Stomach (tissue), 8 donors: ENCODE measurements at regions not wholly inside any gene's neighbourhood (a gene's known extent, or its start where the extent isn't known, plus 50 kb on each side); places are given as distances from the start of the nearest gene placed in this dataset.

Experiments
- DNase-seq, 2 donors: peaks; one replicate each; pipeline versions ENCODE4 v3.0.0 to v3.0.0-alpha.2; 2013 to 2019
- H3K27ac ChIP-seq, 5 donors: fragments of 200-600 bp in 4 of 5; sonication (generic) in 4 of 5; one replicate each; pipeline ENCODE4 v1.5.1; 2013 to 2019; ENCODE audit warnings: mild to moderate bottlenecking in 1 of 5, moderate library complexity in 1 of 5
- H3K27me3 ChIP-seq, 3 donors: fragments of 200-600 bp; sonication (generic); one replicate each; pipeline ENCODE4 v1.5.1; 2017 to 2019; ENCODE audit warnings: mixed run types in 1 of 3
- H3K36me3 ChIP-seq, 4 donors: fragments of 200-600 bp; sonication (generic); 1 replicate in 3 of 4; 2 replicates in 1 of 4; pipeline ENCODE4 v1.5.1; 2016 to 2019
- H3K4me1 ChIP-seq, 4 donors: fragments of 200-600 bp; sonication (generic); one replicate each; pipeline ENCODE4 v1.5.1; 2016 to 2019
- H3K4me3 ChIP-seq, 4 donors: fragments of 200-600 bp; sonication (generic) in 3 of 4; one replicate each; pipeline ENCODE4 v1.5.1; 2016 to 2019; ENCODE audit warnings: mild to moderate bottlenecking in 1 of 4
- H3K9me3 ChIP-seq, 4 donors: fragments of 200-600 bp; sonication (generic); one replicate each; pipeline ENCODE4 v1.5.1; 2016 to 2019
- EP300 ChIP-seq: sonication (generic); formaldehyde crosslinking; IDR thresholded peaks from one replicate; pipeline ENCODE4 v1.6.1; 2017; ENCODE audit warnings: antibody characterized with exemption
- POLR2A ChIP-seq, 4 donors: fragments of 450-650 bp; IDR thresholded peaks; one replicate each; pipeline ENCODE4 v1.6.1; 2016; ENCODE audit warnings: antibody characterized with exemption in 4 of 4, control low read depth in 2 of 4, mild to moderate bottlenecking in 1 of 4, moderate library complexity in 1 of 4
- POLR2AphosphoS5 ChIP-seq, 3 donors: sonication (generic); formaldehyde crosslinking; IDR thresholded peaks; one replicate each; pipeline ENCODE4 v1.6.1; 2016; ENCODE audit warnings: antibody characterized with exemption in 3 of 3
- WGBS, 5 donors: extraction: QIAGEN DNeasy Blood & Tissue Kit in 3 of 5; methylation state at CpG; one replicate each; pipeline versions ENCODE4 v1.1.5 to v1.1.7; 2013 to 2018; 5-methylcytosine and 5-hydroxymethylcytosine counted together
- intact Hi-C: fragments of 100-400 bp; cut with DNase I; formaldehyde crosslinking; loops from one replicate; pipeline ENCODE4 v1.15.1; 2023; ENCODE audit warnings: low total_unique reads
- TF ChIP-seq, protein P1 (sequence below), 7 experiments: fragments of 450-650 bp in 4 of 7; fragments of 200-600 bp in 3 of 7; sonication (generic) in 3 of 7; IDR thresholded peaks; one replicate each; pipeline ENCODE4 v1.5.1; 2016 to 2019; ENCODE audit warnings: antibody characterized with exemption in 7 of 7, control low read depth in 2 of 7, mild to moderate bottlenecking in 1 of 7
- donor health status: healthy with polysubstance abuse.
- donor health status: Bipolar disorder and iron deficiency.
- donor health status: healthy.

DNA sequence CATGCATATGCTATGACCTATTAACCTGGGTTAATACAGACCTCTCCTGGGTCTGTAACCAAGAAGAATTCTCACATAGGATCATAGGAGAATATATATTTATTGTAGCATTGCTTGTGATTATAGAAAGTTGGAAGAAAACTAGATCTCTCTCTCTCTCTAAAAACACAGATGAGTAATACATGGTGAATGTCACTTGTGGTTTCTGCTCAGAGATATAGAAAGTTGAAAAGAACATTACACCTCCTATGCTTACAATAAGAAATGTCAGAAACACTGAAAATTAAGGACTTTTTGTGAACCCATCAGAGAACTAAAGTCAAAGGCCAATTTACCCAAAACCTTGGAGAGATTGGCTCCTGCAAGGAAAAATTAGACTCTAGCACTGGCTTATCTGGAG, 1389.5 kb downstream of the FAM133A start:
- TF ChIP-seq POLR2AphosphoS5 (IDR thresholded peaks at IDR 0.05) (no peak), POLR2A (IDR thresholded peaks at IDR 0.05) (no peak)
- no peaks in the 10 kb centered on the region for H3K9me3 ChIP-seq
- no peaks in the 10 kb centered on the region for H3K27me3 ChIP-seq
- H3K4me1 ChIP-seq: no peaks in the 10 kb centered on the region
- DNase-seq: no peak
- no peak overlapping the region for H3K4me3 ChIP-seq
- H3K36me3 ChIP-seq: no peaks in the 10 kb centered on the region
- no peak overlapping the region for H3K27ac ChIP-seq
- intact Hi-C loops: no loop called here

DNA sequence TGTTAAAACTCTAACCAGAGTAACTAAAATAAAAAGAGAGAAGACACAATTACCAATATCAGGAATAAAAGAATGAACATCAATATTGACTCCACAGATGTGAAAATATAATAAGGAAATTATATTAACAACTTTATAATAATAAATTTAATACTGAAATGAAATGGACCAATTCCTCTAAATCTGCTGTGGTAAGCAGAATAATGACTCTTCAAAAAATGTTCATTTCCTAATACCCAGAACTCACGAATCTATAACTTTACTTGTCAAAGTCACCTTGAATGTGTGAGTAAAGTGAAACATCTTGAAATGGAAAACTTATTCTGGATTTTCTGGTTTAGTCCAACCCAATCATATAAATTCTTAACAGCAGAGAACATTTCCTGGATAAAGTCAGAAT, 1391.1 kb downstream of the FAM133A start:
- DNase-seq: no peak
- Histone ChIP-seq H3K4me1 (no peaks in the 10 kb centered on the region), H3K27me3 (peaks cover 0 to 5% (median 0%) of the 10 kb centered on the region in 3 donors), H3K27ac (no peak overlapping the region), H3K4me3 (no peak overlapping the region), H3K36me3 (no peaks in the 10 kb centered on the region), H3K9me3 (no peaks in the 10 kb centered on the region)
- TF ChIP-seq POLR2AphosphoS5 (IDR thresholded peaks at IDR 0.05) (no peak), EP300 (no peak), POLR2A (IDR thresholded peaks at IDR 0.05) (no peak)
- TF ChIP-seq, protein P1, sequence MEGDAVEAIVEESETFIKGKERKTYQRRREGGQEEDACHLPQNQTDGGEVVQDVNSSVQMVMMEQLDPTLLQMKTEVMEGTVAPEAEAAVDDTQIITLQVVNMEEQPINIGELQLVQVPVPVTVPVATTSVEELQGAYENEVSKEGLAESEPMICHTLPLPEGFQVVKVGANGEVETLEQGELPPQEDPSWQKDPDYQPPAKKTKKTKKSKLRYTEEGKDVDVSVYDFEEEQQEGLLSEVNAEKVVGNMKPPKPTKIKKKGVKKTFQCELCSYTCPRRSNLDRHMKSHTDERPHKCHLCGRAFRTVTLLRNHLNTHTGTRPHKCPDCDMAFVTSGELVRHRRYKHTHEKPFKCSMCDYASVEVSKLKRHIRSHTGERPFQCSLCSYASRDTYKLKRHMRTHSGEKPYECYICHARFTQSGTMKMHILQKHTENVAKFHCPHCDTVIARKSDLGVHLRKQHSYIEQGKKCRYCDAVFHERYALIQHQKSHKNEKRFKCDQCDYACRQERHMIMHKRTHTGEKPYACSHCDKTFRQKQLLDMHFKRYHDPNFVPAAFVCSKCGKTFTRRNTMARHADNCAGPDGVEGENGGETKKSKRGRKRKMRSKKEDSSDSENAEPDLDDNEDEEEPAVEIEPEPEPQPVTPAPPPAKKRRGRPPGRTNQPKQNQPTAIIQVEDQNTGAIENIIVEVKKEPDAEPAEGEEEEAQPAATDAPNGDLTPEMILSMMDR (IDR thresholded peaks at IDR 0.05): no peak
- 43 to 67% (median 56%) methylated on average over 1 of the region's 1 CpG for WGBS, 5 donors
- intact Hi-C loops: no loop called here

DNA sequence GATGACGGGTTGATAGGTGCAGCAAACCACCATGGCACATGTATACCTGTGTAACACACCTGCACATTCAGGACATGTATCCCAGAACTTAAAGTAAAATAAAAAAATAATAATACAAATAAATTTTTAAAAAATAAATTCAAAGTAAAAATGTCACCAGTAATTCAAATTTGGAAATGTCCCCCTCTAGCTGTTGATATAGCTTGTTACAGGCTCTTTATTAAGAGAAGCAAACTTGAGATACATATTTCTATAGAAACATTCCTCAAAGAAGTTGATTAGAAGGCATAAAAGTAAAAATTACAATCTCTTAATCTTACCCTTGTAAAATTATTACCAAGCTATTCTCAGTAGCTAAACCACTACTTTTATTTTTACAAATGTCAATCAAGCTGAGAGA, 1397.0 kb downstream of the FAM133A start:
- Histone ChIP-seq H3K27me3 (peaks cover 0 to 9% (median 0%) of the 10 kb centered on the region in 3 donors), H3K9me3 (no peaks in the 10 kb centered on the region), H3K4me3 (no peak overlapping the region), H3K36me3 (no peaks in the 10 kb centered on the region), H3K27ac (no peak overlapping the region), H3K4me1 (no peaks in the 10 kb centered on the region)
- no peak for DNase-seq
- intact Hi-C loops: no loop called here
- TF ChIP-seq, protein P1 (IDR thresholded peaks at IDR 0.05): no peak
- TF ChIP-seq POLR2A (IDR thresholded peaks at IDR 0.05): no peak
- TF ChIP-seq EP300: no peak
- TF ChIP-seq POLR2AphosphoS5 (IDR thresholded peaks at IDR 0.05): no peak
- 58 to 100% (median 88%) methylated on average over 1 of the region's 1 CpG for WGBS, 5 donors

DNA sequence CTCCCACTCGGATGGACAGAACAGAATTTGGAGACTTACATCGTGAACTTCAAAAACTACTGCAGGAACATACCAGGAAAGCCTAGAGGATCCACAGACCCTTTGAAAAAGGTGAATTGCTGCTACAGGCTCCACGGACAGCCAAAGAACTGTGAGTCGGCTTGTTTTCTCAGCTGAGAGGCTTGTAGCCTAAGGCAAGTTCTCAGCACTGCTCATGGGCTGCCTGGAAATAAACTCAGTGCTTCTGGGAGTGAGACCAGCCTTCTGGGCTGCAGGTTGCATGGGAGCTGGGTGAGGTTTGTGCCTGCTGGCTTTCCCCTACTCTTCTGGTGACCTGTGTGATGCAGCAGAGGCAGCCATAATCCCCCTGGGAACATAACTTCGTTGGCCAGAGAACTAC, 1397.6 kb downstream of the FAM133A start:
- no peak overlapping the region for H3K4me3 ChIP-seq
- WGBS, 5 donors: 57 to 74% (median 63%) methylated on average over 5 of the region's 5 CpGs; no CpG with 5 or more reads in 1 of the 5 donors
- no peak overlapping the region for H3K27ac ChIP-seq
- no peak for DNase-seq
- no peaks in the 10 kb centered on the region for H3K36me3 ChIP-seq
- TF ChIP-seq, protein P1 (IDR thresholded peaks at IDR 0.05): no peak
- TF ChIP-seq EP300: no peak
- TF ChIP-seq POLR2AphosphoS5 (IDR thresholded peaks at IDR 0.05): no peak
- no peak for TF ChIP-seq POLR2A (IDR thresholded peaks at IDR 0.05)
- no peaks in the 10 kb centered on the region for H3K9me3 ChIP-seq
- H3K27me3 ChIP-seq: peaks cover 0 to 9% (median 0%) of the 10 kb centered on the region in 3 donors
- no peaks in the 10 kb centered on the region for H3K4me1 ChIP-seq
- intact Hi-C loops: no loop called here

DNA sequence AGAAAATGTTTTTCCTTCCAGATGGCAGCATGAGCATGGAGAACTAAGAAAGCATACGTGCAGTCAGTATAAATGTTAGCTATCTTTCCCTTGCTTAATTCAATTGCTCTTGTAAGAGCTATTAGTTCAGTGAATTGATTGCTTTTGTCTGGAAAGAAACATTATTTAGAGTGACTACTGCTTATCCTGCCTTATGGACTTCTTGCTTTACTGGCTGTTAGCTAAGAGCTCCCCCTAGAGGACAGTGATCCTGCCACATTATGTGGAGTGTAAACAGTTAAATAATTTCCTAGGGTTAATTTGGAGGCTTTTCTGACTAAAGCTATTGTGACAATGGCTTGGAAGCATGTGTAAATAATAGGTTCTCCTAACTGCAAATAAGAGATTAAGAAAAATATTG, 1402.4 kb downstream of the FAM133A start:
- 58 to 81% (median 63%) methylated on average over 1 of the region's 1 CpG for WGBS, 5 donors
- no peak overlapping the region for H3K4me3 ChIP-seq
- intact Hi-C loops: no loop called here

More for the DNA sequence above, 1402.4 kb downstream of the FAM133A start:
- Histone ChIP-seq H3K4me1 (no peaks in the 10 kb centered on the region), H3K9me3 (no peaks in the 10 kb centered on the region), H3K27me3 (peaks cover 0 to 8% (median 0%) of the 10 kb centered on the region in 3 donors), H3K27ac (no peak overlapping the region), H3K36me3 (no peaks in the 10 kb centered on the region)
- TF ChIP-seq POLR2AphosphoS5 (IDR thresholded peaks at IDR 0.05): no peak
- no peak for TF ChIP-seq EP300
- TF ChIP-seq, protein P1 (IDR thresholded peaks at IDR 0.05): peak in 1 of 7 experiments; percentile 7
- no peak for TF ChIP-seq POLR2A (IDR thresholded peaks at IDR 0.05)
- no peak for DNase-seq
